PFSK-1 (cell line): ENCODE measurements at regions not wholly inside any gene's neighbourhood (a gene's known extent, or its start where the extent isn't known, plus 50 kb on each side); places are given as distances from the start of the nearest gene placed in this dataset.

Experiments
- FOXP2 ChIP-seq: optimal IDR thresholded peaks from 2 replicates; pipeline ENCODE3; 2011; ENCODE audit warnings: borderline replicate concordance, control low read depth, inconsistent platforms; ENCODE audit not compliant: insufficient read depth; ENCODE audit errors: extremely low read length, extremely low read depth
- POLR2AphosphoS5 ChIP-seq: IDR thresholded peaks from 2 replicates; pipeline ENCODE4 v1.6.1; 2012; ENCODE audit warnings: low read depth, mild to moderate bottlenecking, control low read depth, low read length, moderate library complexity

- no peak for TF ChIP-seq POLR2AphosphoS5
- TF ChIP-seq FOXP2: no peak
Measured at GRCh38 chr15:69643971-69644370, 191.4 kb downstream of the RPLP1 start.
